NCI-H2227 (cell line): ENCODE measurements at regions not wholly inside any gene's neighbourhood (a gene's known extent, or its start where the extent isn't known, plus 50 kb on each side); places are given as distances from the start of the nearest gene placed in this dataset.

Experiments used
- DNase-seq: peaks from one replicate; lab custom pipeline; 2025; ENCODE audit not compliant: unreplicated experiment; lab: John Stamatoyannopoulos, UW

- DNase-seq: no peak
These were observed 371.6 kb downstream of the RPRM start for GRCh38 chr2:153106802-153107477.

- no peak for DNase-seq
These were observed 372.6 kb downstream of the RPRM start for GRCh38 chr2:153105829-153106578.

- DNase-seq: no peak
These were observed 377.4 kb downstream of the RPRM start for GRCh38 chr2:153101187-153101586.

GRCh38 chr2:153100151-153100550 lies 378.4 kb downstream of the RPRM start:
- DNase-seq: no peak

- DNase-seq: no peak
These were observed 379.7 kb downstream of the ARL6IP6 start for GRCh38 chr2:153098073-153098472.

GRCh38 chr2:153096272-153096671 lies 377.9 kb downstream of the ARL6IP6 start:
- no peak for DNase-seq

- DNase-seq: no peak
These were observed 372.9 kb downstream of the ARL6IP6 start for GRCh38 chr2:153091344-153091743.

- no peak for DNase-seq
These were observed 360.9 kb downstream of the ARL6IP6 start for GRCh38 chr2:153079315-153079714.

- DNase-seq: no peak
These were observed 358.9 kb downstream of the ARL6IP6 start for GRCh38 chr2:153077311-153077710.

GRCh38 chr2:153074207-153074606 lies 355.8 kb downstream of the ARL6IP6 start:
- no peak for DNase-seq

- DNase-seq: no peak
These were observed 354.4 kb downstream of the ARL6IP6 start for GRCh38 chr2:153072813-153073212.

- DNase-seq: no peak
These were observed 353.7 kb downstream of the ARL6IP6 start for GRCh38 chr2:153072077-153072476.

- DNase-seq: no peak
These were observed 352.7 kb downstream of the ARL6IP6 start for GRCh38 chr2:153071090-153071489.

GRCh38 chr2:153068915-153069314 lies 350.5 kb downstream of the ARL6IP6 start:
- DNase-seq: no peak

GRCh38 chr2:153068052-153068451 lies 349.6 kb downstream of the ARL6IP6 start:
- DNase-seq: no peak

GRCh38 chr2:153059338-153060052 lies 341.1 kb downstream of the ARL6IP6 start:
- DNase-seq: no peak

- DNase-seq: no peak
These were observed 339.3 kb downstream of the ARL6IP6 start for GRCh38 chr2:153057743-153058142.

GRCh38 chr2:153055182-153055581 lies 336.8 kb downstream of the ARL6IP6 start:
- DNase-seq: no peak

GRCh38 chr2:153052807-153053559 lies 334.6 kb downstream of the ARL6IP6 start:
- DNase-seq: no peak

- DNase-seq: no peak
These were observed 328.8 kb downstream of the ARL6IP6 start for GRCh38 chr2:153047220-153047619.

GRCh38 chr2:153043385-153043784 lies 325.0 kb downstream of the ARL6IP6 start:
- no peak for DNase-seq
